Hepatocyte (in vitro differentiated cells): ENCODE measurements at regions not wholly inside any gene's neighbourhood (a gene's known extent, or its start where the extent isn't known, plus 50 kb on each side); places are given as distances from the start of the nearest gene placed in this dataset.

ENCODE experiments used
- DNase-seq: peaks from one replicate; pipeline ENCODE4 v3.0.0-alpha.2; 2016; ENCODE audit warnings: low spot score
- H2AFZ ChIP-seq: fragments of 200-600 bp; sonication (generic); 2 replicates; pipeline ENCODE4 v1.6.0; 2016; ENCODE audit warnings: antibody characterized with exemption, mild to moderate bottlenecking
- H3K27ac ChIP-seq: fragments of 200-600 bp; sonication (generic); 2 replicates; pipeline ENCODE4 v1.5.1; 2016; ENCODE audit warnings: mild to moderate bottlenecking
- H3K27me3 ChIP-seq: fragments of 200-600 bp; sonication (generic); 2 replicates; pipeline ENCODE4 v1.6.1; 2016
- H3K36me3 ChIP-seq: fragments of 200-600 bp; sonication (generic); replicated peaks from 2 replicates; pipeline ENCODE4 v1.5.1; 2016; ENCODE audit warnings: low read depth; ENCODE audit not compliant: insufficient read depth
- H3K4me1 ChIP-seq: fragments of 200-600 bp; sonication (generic); 2 replicates; pipeline ENCODE4 v1.5.1; 2016; ENCODE audit warnings: mild to moderate bottlenecking, moderate library complexity; ENCODE audit not compliant: insufficient read depth
- H3K4me2 ChIP-seq: fragments of 200-600 bp; sonication (generic); 2 replicates; pipeline ENCODE4 v1.6.0; 2016
- H3K4me3 ChIP-seq: fragments of 200-600 bp; sonication (generic); 2 replicates; pipeline ENCODE4 v1.5.1; 2016; ENCODE audit warnings: mild to moderate bottlenecking
- H3K79me2 ChIP-seq: fragments of 200-600 bp; sonication (generic); 2 replicates; pipeline ENCODE4 v1.6.0; 2017; ENCODE audit warnings: mild to moderate bottlenecking
- H3K9me2 ChIP-seq: fragments of 200-600 bp; sonication (generic); replicated peaks from 2 replicates; pipeline ENCODE4 v1.6.0; 2017; ENCODE audit warnings: mild to moderate bottlenecking; ENCODE audit not compliant: insufficient read depth
- H3K9me3 ChIP-seq: fragments of 200-600 bp; sonication (generic); 2 replicates; pipeline ENCODE4 v1.5.1; 2016; ENCODE audit warnings: low read depth, mild to moderate bottlenecking
- H4K20me1 ChIP-seq: fragments of 200-600 bp; sonication (generic); 2 replicates; pipeline ENCODE4 v1.6.0; 2016; ENCODE audit warnings: mild to moderate bottlenecking; ENCODE audit not compliant: insufficient read depth, poor library complexity, severe bottlenecking
- EZH2 ChIP-seq: fragments of 200-600 bp; sonication (generic); IDR thresholded peaks from 2 replicates; pipeline ENCODE4 v1.6.1; 2016; ENCODE audit warnings: antibody characterized with exemption, mild to moderate bottlenecking, borderline replicate concordance
- EZH2phosphoT487 ChIP-seq: fragments of 200-600 bp; sonication (generic); IDR thresholded peaks from one replicate; pipeline ENCODE4 v1.6.1; 2018; ENCODE audit warnings: antibody characterized with exemption, mild to moderate bottlenecking, low read depth, moderate library complexity; ENCODE audit not compliant: unreplicated experiment, severe bottlenecking
- WGBS: methylation state at CpG from one replicate; pipeline ENCODE4 v1.1.6; 2016; ENCODE audit warnings: low lambda C conversion rate; ENCODE audit errors: missing lambda C conversion rate; 5-methylcytosine and 5-hydroxymethylcytosine counted together
- TF ChIP-seq, protein P1 (sequence below): fragments of 200-600 bp; sonication (generic); IDR thresholded peaks from 2 replicates; pipeline ENCODE4 v1.5.1; 2016; ENCODE audit warnings: antibody characterized with exemption, mild to moderate bottlenecking; ENCODE audit not compliant: poor library complexity

GRCh38 chr5:1960595-1961303 is 78.0 kb upstream of the IRX4 start:
- no peak for DNase-seq
- WGBS, result 97% methylated on average over 8 of the region's 8 CpGs
- Histone ChIP-seq H3K4me1 (no peaks in the 10 kb centered on the region), H3K9me3 (no peaks in the 10 kb centered on the region), H2AFZ (no peak overlapping the region), H3K9me2 (no peaks in the 10 kb centered on the region), H3K27ac (no peak overlapping the region), H3K4me2 (no peak overlapping the region), H3K79me2 (no peaks in the 10 kb centered on the region), H3K27me3 (no peaks in the 10 kb centered on the region), H3K36me3 (no peaks in the 10 kb centered on the region), H4K20me1 (no peaks in the 10 kb centered on the region), H3K4me3 (no peak overlapping the region)
- TF ChIP-seq EZH2 (no peak), EZH2phosphoT487 (no peak)
- TF ChIP-seq, protein P1, sequence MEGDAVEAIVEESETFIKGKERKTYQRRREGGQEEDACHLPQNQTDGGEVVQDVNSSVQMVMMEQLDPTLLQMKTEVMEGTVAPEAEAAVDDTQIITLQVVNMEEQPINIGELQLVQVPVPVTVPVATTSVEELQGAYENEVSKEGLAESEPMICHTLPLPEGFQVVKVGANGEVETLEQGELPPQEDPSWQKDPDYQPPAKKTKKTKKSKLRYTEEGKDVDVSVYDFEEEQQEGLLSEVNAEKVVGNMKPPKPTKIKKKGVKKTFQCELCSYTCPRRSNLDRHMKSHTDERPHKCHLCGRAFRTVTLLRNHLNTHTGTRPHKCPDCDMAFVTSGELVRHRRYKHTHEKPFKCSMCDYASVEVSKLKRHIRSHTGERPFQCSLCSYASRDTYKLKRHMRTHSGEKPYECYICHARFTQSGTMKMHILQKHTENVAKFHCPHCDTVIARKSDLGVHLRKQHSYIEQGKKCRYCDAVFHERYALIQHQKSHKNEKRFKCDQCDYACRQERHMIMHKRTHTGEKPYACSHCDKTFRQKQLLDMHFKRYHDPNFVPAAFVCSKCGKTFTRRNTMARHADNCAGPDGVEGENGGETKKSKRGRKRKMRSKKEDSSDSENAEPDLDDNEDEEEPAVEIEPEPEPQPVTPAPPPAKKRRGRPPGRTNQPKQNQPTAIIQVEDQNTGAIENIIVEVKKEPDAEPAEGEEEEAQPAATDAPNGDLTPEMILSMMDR, result no peak

GRCh38 chr5:1959725-1960581 is 77.2 kb upstream of the IRX4 start:
- no peak for DNase-seq
- no peak overlapping the region for H2AFZ ChIP-seq
- H3K9me2 ChIP-seq, result no peaks in the 10 kb centered on the region
- H3K9me3 ChIP-seq, result no peaks in the 10 kb centered on the region
- no peaks in the 10 kb centered on the region for H4K20me1 ChIP-seq
- no peaks in the 10 kb centered on the region for H3K36me3 ChIP-seq
- no peak overlapping the region for H3K4me2 ChIP-seq
- H3K27ac ChIP-seq, result no peak overlapping the region
- H3K4me3 ChIP-seq, result no peak overlapping the region
- TF ChIP-seq EZH2 (no peak), EZH2phosphoT487 (no peak)
- TF ChIP-seq, protein P1, result no peak
- no peaks in the 10 kb centered on the region for H3K27me3 ChIP-seq
- H3K4me1 ChIP-seq, result no peaks in the 10 kb centered on the region
- 87% methylated on average over 27 of the region's 27 CpGs for WGBS
- no peaks in the 10 kb centered on the region for H3K79me2 ChIP-seq

DNA sequence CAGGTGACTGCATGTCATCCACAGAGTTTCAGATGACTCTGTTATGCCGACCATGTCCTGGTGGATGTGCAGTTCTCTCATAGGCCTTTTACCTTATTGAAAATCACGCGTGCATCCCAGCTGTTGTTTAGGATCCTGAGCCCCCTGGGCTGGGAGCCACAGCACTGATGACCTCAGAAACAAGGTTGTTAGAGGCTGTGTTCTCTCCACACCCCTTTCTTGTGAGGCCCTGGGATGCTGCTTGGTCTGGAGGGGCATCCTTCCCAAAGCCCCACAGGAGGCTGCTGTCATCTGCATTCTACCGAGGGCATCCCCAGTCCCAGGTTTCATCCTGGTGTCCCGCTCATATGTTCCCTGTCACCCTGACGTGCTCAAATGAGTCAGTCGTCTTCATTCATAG is 76.5 kb upstream of the IRX4 start:
- Histone ChIP-seq H3K4me1 (no peaks in the 10 kb centered on the region), H3K27me3 (no peaks in the 10 kb centered on the region), H2AFZ (no peak overlapping the region), H3K4me2 (no peak overlapping the region), H3K4me3 (no peak overlapping the region), H3K9me3 (no peaks in the 10 kb centered on the region), H3K79me2 (no peaks in the 10 kb centered on the region), H3K9me2 (no peaks in the 10 kb centered on the region), H3K36me3 (no peaks in the 10 kb centered on the region), H4K20me1 (no peaks in the 10 kb centered on the region), H3K27ac (no peak overlapping the region)
- 79% methylated on average over 7 of the region's 7 CpGs for WGBS
- TF ChIP-seq EZH2, result no peak
- TF ChIP-seq, protein P1, result no peak
- TF ChIP-seq EZH2phosphoT487, result no peak
- DNase-seq, result no peak
